Femur (tissue), 1 donor: ENCODE measurements at regions not wholly inside any gene's neighbourhood (a gene's known extent, or its start where the extent isn't known, plus 50 kb on each side); places are given as distances from the start of the nearest gene placed in this dataset.
"Not testable (repeated sequence)": the region's sequence is repeated elsewhere in the genome, so short reads cannot be mapped to it uniquely, and the experiment has no call there.

Source experiments
- DNase-seq: peaks from one replicate; pipeline ENCODE4 v3.0.0-alpha.2; 2017

DNA sequence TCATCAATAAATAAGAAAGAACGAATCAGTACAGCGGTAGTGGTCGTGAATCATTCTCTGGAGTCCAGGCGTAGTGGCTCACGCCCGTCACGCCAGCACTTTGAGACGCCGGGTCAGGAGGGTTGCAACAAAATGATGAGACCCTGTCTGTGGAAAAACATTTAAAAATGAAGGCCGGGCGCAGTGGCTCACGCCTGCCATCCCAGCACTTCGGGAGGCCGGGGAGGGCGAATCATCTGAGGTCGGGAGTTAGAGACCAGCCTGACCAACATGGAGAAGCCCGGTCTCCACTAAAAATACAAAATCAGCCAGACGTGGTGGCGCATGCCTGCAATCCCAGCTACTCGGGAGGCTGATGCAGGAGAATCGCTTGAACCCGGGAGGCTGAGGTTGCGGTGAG, 111.8 kb upstream of the ANKRD30BL start:
- DNase-seq = not testable (repeated sequence)

DNA sequence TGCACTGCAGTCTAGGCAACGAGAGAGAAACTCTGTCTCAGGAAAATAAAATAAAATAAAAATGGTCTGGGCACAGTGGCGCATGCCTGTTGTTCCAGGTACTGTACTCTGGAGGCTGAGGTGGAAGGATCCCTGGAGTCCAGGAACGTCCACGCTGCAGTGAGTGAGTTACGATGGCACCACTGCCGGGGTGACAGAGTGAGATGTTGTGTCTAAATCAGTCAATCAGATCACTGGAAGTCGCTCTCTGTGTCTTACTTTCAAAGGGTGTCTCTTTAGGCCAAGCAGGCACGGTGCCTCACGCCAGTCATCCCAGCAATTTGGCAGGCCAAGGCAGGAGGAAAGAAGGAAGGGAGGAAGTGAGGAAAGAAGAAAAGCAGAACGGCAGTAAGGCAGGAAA, 112.2 kb upstream of the ANKRD30BL start:
- no peak for DNase-seq

DNA sequence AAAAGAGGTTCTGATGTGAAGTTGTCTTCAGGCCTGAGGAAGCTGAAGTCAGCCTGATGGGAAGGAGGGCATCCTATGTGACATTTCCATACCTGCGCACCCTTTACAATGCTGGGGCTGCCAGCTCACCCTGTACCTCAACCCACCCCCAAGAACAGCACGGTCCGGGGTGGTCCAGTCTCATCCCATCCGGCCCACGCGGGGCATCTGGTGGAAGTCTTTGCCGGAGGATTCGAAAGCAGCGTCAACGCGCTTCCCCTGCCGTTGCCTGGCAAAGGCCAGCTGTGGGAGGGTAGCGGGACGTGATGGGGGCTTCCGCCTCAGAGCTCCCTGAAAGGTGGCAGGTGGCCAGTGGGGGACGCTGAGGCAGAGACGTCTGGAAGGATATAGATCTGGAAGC, 113.6 kb upstream of the ANKRD30BL start:
- DNase-seq = no peak

DNA sequence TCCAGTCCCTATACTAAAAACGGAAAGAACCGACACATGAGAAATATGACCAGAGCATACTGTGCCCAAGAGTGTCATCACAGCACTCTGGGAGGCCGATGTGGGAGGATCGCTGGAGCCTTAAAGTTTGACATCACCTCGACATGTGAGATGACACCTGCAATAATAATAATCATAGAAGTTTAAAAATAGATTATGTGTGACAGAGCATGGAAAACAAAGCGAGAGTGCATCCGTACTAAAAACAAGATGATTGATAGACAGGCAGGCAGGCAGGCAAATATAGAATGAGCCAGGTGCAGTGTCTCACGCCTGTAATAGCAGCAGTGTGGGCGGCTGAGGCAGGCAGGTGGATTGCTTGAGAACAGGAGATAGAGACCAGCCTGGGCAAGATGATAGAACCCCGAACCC, 114.8 kb upstream of the ANKRD30BL start:
- DNase-seq = no peak

DNA sequence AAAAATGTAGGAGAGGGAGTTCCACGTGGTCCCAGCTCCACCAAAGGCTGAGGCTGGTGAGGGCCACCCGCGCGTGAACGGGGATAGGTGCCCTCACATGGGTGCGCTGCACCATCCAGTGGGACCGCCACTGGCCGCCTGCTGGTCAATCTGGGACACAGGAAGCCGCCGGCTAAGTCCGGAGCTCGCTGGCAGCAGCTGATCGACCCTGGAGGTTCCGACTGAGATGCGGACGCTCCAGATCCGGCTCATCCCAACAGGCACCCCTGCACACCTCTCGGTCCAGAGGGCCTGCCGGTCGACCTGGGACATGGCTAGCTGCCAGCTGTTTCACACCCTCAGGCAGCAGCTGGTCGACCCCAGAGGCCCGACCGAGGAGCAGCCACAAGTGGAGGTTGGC, 116.5 kb upstream of the ANKRD30BL start:
- DNase-seq = no peak

DNA sequence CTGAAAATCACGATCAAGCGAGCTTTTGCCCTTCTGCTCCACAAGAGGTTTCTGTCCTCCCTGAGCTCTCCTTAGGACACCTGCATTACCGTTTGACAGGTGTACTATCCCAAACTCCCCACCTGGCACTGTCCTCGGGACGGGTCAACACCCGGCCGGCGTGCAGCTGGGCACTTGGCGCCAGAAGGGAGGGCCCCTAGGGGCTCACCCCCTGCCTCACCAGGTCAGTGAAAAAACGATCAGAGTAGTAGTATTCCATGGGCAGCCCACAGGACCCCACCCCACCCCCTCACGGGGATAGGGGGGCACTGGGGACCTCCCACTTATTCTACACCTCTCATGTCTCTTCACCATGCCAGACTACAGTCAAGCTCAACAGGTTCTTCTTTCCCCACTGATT, 117.6 kb upstream of the ANKRD30BL start:
- DNase-seq = no peak

DNA sequence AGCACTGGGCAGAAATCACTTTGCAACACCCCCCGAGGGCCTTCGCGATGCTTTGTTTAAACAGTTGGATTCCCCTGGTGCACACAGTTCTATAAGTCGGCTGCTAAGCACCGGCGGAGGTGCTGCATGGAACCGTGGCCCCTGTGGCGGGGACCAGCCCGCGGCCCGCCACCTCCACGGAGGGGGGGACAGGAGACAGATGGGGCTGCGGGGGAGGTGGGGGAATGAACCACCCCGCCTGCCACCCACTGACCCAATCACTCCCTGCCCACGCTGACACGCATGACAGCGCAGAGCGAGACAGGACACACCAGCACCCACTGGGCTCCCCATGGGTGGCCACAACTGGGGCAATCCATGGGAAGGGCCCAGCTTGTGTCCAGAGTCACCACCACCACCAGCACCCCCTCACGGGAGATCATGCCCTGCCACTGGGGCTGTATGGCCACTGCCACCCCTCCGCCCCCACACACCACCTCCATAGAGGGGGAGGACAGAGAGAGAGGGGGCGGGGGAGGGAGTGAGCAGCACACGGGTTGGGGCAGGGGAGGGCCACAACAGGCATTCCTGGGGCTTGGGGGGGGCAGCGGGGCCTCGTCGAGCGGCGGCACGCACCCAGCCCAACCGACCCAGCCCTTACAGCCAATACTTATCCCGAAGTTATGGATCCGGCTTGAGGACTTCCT, 118.3 kb upstream of the ANKRD30BL start:
- no peak for DNase-seq

DNA sequence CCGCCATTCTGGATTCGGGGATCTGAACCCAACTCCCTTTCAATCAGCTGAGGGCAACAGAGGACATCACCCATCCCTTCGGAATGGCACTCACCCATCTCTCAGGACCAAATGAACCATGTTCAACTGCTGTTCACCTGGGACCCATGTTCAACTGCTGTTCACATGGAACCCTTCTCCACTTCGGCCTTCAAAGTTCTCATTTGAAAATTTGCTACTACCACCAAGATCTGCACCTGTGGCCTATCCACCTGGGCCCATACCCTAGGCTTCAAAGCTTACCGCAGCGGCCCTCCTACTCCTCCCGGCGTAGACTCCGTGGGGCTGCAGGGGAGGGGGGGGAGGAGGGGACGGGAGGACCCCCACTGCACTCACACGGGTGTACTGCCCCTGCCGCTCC, 119.2 kb upstream of the ANKRD30BL start:
- no peak for DNase-seq

DNA sequence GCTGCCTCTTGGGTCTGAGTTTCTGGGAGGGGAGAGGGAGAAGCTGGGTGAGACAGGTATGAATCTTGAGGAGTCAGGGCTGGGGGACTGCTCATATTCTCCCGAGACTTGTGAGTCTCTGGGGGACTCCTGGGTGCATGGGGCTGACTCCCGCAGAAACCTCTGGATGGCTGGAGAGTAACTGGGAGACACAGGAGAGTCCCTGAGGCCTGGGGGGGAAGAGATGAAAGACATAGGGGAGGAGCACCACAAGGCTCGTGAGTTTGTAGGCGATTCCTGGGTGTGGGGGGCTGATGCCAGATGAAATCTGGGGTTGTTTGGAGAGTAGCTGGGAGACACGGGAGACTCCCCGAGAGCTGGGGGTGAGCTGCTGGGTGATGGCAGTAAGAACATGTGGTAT, 120.4 kb upstream of the ANKRD30BL start:
- not testable (repeated sequence) for DNase-seq

DNA sequence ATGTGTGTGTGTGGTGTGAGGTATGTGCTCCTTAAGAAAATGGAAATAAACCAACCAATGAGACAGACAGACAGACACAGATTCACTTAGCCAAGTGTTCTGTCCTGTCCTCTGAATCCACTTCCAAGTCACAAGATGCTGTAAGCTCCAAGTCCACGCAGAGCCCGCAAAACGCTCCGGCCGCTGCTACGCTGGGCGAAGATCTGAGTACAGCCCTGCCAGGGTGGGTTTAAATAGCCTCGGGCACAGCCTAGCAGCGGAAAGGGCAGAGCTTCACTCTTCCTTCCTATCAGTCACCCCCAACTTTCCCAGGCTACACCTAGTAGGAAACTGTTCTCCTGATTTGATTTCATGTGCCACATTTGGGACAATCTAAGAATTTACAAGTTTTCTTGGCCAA, 121.2 kb upstream of the ANKRD30BL start:
- DNase-seq = no peak

DNA sequence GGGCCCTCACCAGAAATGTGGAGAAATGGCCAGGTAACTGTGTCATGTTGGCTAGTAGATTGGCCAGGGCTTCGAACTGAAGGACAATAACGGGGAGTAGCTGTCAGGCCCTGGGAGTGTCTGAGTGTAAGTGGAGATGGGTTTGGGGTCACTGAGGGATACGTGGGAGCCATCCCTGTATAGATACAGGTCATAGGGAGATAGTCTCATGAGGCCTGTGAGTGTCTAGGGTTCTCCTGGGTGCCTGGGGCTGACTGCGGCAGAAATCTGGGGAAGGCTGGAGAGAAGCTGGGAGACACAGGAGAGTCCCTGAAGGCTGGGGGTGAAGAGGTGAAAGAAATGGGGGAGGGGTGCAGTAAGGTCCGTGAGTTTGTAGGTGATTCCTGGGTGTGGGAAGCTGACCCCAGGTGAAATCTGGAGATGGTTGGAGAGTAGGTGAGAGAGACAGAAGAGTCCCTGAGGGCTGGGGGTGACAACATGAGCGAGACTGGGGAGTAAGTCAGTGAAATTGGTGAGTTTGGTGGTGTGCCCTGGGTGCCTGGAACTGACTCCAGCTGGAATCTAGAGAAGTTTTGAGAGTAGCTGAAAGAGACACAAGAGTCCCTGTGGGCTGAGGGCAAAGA, 124.6 kb upstream of the ANKRD30BL start:
- DNase-seq = not testable (repeated sequence)

DNA sequence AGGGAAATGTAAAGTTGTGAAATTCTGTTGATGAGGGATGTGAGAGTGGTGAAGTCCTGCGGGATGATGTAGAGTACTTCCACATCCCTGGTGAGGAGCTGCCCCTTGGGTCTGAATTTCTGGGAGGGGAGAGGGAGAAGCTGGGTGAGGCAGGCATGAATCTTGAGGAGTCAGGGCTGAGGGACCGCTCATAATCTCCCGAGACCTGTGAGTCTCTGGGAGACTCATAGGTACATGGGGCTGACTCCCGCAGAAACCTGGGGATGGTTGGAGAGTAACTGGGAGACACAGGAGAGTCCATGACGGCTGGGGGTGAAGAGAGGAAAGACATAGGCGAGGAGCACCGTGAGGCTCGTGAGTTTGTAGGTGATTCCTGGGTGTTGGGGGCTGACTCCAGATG, 126.2 kb upstream of the ANKRD30BL start:
- DNase-seq = not testable (repeated sequence)

DNA sequence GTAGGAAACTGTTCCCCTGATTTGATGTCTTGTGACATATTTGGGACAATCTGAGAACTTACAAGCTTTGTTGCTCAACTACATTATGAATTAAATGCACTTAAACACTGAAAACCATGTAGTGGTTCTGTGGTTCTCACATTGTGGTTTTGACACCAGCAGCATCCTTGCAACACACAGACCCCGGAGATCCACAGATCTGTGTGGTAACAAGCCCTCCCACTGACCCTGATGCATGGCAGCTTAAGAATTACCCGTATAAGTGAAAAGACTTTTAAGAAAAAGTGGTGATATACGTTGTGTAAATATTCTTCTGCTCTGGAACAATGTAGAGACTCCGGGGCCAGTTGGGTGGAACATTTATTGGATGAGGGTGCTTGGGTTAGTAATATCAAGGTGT, 127.4 kb upstream of the ANKRD30BL start:
- DNase-seq = not testable (repeated sequence)

DNA sequence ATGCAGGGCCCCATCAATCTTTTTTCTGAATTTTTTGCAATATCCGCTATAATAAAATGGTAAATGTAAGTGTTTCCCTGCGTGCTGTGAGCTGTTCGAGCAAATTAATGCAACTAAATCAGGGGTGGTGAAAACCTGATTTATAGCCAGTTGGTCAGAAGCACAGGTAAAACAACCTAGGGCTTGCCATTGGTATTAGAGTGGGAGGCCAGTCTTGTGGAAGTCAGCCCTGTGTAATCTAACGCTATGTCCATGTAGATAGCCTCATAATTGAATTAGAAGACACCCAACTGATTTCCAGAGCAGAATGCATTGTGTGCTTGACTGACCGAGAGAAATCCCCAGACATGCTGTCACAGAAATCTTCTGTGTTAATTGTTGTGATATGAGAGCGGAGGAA, 126.8 kb upstream of the GPR39 start:
- DNase-seq = not testable (repeated sequence)

DNA sequence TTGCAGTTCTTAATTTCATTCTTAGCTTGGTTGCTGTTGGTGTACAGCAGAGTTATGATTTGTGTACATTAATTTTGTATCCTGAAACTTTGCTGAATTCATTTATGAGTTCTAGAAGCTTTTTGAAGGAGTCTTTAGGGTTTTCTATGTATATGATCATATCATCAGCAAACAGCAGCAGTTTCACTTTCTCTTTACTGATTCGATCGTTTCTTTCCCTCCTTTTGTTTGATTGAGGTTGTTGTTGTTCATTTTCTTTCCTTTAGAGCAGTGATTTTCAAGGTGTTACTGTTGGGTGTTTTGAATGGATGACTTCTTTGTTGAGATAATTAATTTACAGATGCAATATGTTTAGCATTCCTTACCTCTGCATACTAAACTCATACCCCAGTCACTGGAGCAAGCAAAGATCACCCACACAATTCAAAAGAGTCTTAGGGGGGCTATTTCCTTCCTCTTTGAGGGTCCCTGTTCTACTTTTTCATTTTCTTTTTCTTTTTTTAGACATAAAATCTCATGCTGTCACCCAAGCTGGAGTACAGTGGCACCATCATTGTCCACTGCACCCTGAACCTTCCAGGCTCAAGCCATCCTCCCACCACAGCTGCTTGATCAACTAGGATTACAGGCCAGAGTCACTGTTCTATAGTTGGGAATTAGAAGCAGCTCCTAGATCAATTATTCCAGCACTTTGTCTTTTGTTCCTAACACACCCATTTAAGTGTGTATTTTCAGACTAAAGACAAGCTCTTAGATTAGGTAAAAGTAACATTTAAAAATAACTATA, 115.8 kb upstream of the GPR39 start:
- not testable (repeated sequence) for DNase-seq

DNA sequence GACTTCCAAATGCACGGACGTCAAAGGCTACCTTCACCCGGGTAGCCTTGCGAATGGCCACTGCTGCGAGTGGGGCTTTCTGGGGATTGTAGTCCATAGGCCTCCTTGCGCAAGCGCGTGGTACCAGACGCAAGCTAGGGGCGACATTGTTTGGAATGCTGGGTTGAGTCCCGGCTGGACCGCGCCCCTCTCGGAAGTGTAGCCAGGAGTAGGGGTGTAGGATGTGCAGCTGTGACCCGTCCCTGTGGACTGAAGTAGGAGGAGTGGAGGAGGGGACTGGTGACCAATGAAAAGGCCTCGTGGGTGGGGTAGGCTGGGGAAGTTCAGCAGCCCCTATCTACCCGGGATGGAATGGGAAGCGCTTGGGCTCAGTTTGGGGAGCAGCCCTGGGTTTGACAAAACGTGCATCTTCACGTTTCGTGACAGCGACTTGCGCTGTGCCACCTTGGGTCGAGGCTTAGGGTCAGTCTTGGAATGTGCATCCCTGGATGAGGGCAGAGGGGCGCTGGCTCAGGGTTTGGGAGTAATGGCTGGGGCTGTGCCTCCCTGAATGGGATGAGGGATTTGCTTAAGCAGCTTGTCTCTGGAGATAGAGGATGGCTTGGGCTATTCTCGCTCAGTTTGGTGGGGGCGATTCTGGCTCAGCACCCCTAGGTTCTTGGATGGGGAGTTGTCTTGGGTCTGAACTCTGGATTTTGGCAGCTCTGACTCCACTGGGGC, 111.8 kb upstream of the GPR39 start:
- DNase-seq = peak; percentile 86

DNA sequence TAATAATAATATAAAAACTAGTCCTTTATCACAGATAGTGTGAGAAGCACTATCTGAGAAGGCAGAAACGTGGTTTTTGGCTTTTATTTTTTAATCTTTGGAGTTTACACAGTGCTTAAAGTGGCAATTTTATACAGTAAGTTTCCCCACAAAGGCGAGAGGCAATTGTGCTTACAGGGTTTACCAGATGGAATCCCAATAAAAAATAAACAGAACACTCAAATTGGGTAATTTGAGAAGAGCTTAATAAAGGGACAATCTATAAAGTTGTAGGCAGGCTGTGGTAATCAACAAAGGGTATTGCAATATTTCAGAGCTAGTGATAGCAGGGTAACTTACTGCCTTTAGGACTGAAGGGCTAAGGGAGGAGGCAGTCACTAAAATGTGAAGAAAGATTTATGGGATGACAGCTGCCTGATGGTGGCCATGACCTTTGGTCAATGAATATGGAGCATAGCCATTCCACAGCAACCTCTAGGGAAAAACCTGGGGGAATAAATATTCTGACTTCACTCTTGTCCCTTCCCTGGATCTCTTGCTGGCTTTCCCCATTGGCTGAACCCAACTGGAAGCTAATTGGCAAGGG, 108.9 kb upstream of the GPR39 start:
- DNase-seq = not testable (repeated sequence)

DNA sequence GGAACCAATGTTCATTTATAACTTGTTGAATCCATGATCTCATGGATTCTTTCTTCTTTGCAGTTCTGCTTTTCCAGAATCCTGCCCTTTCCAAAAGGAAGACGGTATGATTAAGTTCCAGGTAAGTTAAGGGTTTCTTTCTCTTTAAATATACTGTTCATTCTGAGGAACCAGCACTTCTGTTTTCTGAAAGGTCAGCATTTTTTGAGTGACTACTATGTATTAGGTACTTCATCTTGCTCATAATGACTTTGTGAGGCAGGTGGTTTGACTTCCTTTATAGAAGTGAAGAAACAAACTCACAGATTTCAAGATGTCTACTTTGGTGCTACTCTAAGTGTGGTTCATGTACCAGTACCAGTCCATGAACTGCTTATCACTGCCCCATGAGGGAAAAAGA, 107.4 kb upstream of the GPR39 start:
- not testable (repeated sequence) for DNase-seq

DNA sequence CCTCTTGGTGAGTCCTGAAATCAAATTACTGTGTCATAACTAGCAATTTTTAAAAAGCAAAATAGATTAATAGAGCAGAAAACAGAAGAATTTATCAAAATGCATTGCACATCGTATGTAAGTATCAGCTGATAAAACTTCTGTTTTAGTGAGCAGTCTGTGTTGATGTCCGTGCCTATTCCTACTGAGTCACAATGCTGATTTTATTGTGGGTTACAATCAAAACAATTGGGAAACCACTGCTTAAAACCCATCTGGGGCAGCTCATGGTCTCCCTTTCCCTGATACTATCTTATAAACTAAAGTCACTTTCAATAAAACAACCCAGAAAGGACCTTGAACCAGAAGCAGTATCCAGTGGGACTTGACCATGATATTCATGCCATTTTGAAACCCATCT, 101.1 kb upstream of the GPR39 start:
- not testable (repeated sequence) for DNase-seq

DNA sequence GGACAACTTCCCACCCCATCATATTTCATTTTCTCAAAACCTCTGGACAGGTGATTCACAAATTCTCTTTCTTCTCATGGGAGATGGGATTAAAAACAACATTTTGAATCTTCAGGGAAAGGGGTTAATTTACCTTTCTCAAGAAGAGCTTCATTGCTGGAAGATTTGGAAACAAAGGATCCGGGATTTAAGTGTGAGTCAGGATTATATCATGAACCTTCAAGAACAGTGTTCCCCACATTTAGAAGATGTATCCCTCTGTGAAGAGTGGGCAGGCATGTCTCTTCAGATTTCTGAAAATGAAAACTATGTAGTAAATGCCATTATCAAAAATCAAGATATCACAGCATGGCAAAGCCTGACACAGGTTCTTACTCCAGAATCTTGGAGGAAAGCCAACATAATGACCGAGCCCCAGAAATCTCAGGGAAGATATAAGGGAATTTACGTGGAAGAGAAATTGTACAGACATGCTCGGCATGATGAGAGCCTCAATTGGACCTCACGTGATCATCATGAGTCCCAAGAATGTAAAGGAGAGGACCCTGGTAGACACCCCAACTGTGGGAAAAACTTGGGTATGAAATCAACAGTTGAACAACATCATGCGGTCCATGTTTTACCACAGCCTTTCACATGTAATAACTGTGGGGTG, 99.5 kb upstream of the GPR39 start:
- DNase-seq = not testable (repeated sequence)

DNA sequence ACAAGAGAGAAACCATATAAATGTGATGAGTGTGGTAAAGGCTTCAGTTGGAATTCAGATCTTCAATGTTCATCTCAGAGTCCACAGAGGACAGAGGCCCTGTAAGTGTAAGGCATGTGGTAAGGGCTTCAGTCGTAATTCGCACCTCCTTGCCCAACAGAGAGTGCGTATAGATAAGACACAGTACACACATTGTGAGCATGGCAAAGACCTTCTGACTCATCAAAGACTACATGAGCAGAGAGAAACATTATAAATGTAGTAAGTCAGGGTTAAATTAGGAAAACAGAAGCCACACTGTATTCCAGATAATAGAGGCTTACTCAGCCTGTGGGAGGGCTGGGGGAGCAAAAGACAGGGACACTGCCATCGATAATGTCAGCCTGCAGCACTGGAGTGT, 98.1 kb upstream of the GPR39 start:
- DNase-seq = not testable (repeated sequence)

DNA sequence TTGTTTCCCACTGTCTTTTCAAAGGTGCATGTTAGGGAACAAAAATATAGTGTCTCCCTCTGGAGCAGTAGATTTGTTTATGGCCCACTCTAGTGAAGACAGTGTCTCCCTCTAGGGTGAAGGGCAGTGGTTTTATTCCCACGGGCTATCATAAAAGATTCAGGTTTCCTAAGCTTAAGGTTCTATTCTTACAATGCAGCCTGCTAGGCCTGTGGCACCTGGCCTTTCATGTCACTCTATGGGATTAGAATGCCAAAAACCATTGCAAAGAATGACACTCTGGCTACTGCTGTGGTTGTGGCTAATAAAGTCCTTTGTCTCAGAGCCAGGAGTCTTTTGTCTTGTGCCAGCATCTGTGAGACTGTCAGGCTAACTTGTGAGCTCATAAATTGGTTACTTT, 92.6 kb upstream of the GPR39 start:
- DNase-seq = not testable (repeated sequence)
